ENCODE measurements at regions not wholly inside any gene's neighbourhood (a gene's known extent, or its start where the extent isn't known, plus 50 kb on each side); places are given as distances from the start of the nearest gene placed in this dataset.

DNA sequence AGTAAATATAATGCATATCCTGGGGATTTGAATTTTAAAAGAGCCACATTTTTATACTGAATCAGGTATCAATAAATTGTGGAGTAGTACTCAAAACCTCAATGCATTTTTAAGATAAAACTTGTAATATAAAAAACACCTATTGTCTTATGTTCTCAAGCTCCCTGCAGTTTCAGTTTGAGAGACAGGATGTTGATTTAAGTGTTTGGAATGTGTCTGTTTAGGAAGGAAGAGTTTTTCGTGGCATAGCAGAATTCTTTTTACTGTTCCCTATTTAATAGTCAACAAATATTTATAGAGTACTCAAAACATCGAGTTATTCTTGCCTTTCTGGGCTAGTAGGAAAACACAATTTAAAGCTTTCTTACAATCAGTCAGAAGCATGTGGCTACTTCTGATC is 146.1 kb upstream of the BCHE start:
- no peak for TF ChIP-seq EP300 (IDR thresholded peaks at IDR 0.05)
- TF ChIP-seq, protein P1, sequence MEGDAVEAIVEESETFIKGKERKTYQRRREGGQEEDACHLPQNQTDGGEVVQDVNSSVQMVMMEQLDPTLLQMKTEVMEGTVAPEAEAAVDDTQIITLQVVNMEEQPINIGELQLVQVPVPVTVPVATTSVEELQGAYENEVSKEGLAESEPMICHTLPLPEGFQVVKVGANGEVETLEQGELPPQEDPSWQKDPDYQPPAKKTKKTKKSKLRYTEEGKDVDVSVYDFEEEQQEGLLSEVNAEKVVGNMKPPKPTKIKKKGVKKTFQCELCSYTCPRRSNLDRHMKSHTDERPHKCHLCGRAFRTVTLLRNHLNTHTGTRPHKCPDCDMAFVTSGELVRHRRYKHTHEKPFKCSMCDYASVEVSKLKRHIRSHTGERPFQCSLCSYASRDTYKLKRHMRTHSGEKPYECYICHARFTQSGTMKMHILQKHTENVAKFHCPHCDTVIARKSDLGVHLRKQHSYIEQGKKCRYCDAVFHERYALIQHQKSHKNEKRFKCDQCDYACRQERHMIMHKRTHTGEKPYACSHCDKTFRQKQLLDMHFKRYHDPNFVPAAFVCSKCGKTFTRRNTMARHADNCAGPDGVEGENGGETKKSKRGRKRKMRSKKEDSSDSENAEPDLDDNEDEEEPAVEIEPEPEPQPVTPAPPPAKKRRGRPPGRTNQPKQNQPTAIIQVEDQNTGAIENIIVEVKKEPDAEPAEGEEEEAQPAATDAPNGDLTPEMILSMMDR (IDR thresholded peaks at IDR 0.05): no peak

All from esophagus muscularis mucosa (tissue), 3 donors.